Testis (tissue), 2 donors: ENCODE measurements at regions not wholly inside any gene's neighbourhood (a gene's known extent, or its start where the extent isn't known, plus 50 kb on each side); places are given as distances from the start of the nearest gene placed in this dataset.

Experiments
- DNase-seq: peaks from one replicate; pipeline ENCODE4 v3.0.0-alpha.2; 2019
- H3K27ac ChIP-seq, 2 donors: fragments of 200-600 bp; sonication (generic); one replicate each; pipeline ENCODE4 v1.5.1; 2019
- H3K27me3 ChIP-seq: fragments of 200-600 bp; sonication (generic); one replicate; pipeline ENCODE4 v1.5.1; 2019
- H3K36me3 ChIP-seq: fragments of 200-600 bp; sonication (generic); one replicate; pipeline ENCODE4 v1.5.1; 2017; ENCODE audit warnings: low read depth; ENCODE audit errors: missing control alignments
- H3K4me1 ChIP-seq: fragments of 200-600 bp; sonication (generic); one replicate; pipeline ENCODE4 v1.5.1; 2019
- H3K4me3 ChIP-seq, 2 donors: fragments of 200-600 bp; sonication (generic); one replicate each; pipeline ENCODE4 v1.5.1; 2017 to 2019
- H3K9me3 ChIP-seq: fragments of 200-600 bp; sonication (generic); one replicate; pipeline ENCODE4 v1.5.1; 2017
- POLR2A ChIP-seq: fragments of 450-650 bp; IDR thresholded peaks from one replicate; pipeline ENCODE4 v1.6.1; 2017; ENCODE audit warnings: antibody characterized with exemption, mild to moderate bottlenecking, moderate library complexity
- WGBS, 2 donors: methylation state at CpG; one replicate each; pipeline ENCODE4 v1.1.5; 2018; 5-methylcytosine and 5-hydroxymethylcytosine counted together
- intact Hi-C: fragments of 100-400 bp; cut with DNase I; formaldehyde crosslinking; loops from one replicate; pipeline ENCODE4 v1.15.1; 2023; ENCODE audit warnings: low total_unique reads
- TF ChIP-seq, protein P1 (sequence below), 3 experiments: fragments of 450-650 bp in 2 of 3; fragments of 200-600 bp in 1 of 3; sonication (generic) in 1 of 3; IDR thresholded peaks; one replicate each; pipeline ENCODE4 v1.5.1; 2016 to 2019; ENCODE audit warnings: antibody characterized with exemption in 3 of 3, mild to moderate bottlenecking in 2 of 3, moderate library complexity in 1 of 3

- no peaks in the 10 kb centered on the region for H3K27me3 ChIP-seq
- no peaks in the 10 kb centered on the region for H3K36me3 ChIP-seq
- no peak for TF ChIP-seq POLR2A
- TF ChIP-seq, protein P1, sequence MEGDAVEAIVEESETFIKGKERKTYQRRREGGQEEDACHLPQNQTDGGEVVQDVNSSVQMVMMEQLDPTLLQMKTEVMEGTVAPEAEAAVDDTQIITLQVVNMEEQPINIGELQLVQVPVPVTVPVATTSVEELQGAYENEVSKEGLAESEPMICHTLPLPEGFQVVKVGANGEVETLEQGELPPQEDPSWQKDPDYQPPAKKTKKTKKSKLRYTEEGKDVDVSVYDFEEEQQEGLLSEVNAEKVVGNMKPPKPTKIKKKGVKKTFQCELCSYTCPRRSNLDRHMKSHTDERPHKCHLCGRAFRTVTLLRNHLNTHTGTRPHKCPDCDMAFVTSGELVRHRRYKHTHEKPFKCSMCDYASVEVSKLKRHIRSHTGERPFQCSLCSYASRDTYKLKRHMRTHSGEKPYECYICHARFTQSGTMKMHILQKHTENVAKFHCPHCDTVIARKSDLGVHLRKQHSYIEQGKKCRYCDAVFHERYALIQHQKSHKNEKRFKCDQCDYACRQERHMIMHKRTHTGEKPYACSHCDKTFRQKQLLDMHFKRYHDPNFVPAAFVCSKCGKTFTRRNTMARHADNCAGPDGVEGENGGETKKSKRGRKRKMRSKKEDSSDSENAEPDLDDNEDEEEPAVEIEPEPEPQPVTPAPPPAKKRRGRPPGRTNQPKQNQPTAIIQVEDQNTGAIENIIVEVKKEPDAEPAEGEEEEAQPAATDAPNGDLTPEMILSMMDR (IDR thresholded peaks at IDR 0.05), result no peak
- H3K4me1 ChIP-seq, result no peaks in the 10 kb centered on the region
- intact Hi-C loops, result no loop called here
- H3K9me3 ChIP-seq, result no peaks in the 10 kb centered on the region
- 84 to 92% methylated on average over 6 of the region's 6 CpGs for WGBS, 2 donors
- H3K27ac ChIP-seq, result no peak overlapping the region
- H3K4me3 ChIP-seq, result no peak overlapping the region
- DNase-seq, result no peak
Measured at GRCh38 chr13:106744516-106744915, 176.6 kb upstream of the ARGLU1 start.

DNA sequence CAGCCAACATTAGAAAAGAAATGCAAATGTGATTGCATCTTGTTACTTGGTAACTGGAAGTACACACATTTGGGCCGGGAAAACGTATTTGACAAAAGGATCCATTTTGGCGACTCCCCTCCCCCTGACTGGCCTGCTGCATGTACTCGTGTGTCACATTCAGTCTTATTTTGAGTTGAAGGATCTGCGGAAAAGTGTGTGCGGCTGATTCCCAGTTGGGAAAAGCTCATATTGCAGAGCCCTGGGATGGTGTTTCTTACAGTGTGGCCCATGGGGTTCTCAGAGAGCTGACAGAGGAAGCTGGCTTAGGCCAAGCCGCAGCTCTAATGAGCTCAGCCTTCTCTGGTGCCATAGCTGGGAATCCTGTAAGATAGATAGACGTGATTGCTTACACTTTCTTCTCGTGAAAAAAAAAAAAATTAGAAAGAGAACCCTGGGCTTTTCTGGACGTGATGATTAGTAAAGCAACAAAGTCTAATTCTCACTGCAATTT lies 170.3 kb upstream of the ARGLU1 start:
- Histone ChIP-seq H3K9me3 (no peaks in the 10 kb centered on the region), H3K27me3 (no peaks in the 10 kb centered on the region), H3K36me3 (no peaks in the 10 kb centered on the region), H3K4me1 (no peaks in the 10 kb centered on the region), H3K4me3 (no peak overlapping the region), H3K27ac (no peak overlapping the region)
- 41 to 59% methylated on average over 10 of the region's 10 CpGs for WGBS, 2 donors
- intact Hi-C loops, result no loop called here
- DNase-seq, result no peak
- TF ChIP-seq, protein P1 (IDR thresholded peaks at IDR 0.05), result no peak
- no peak for TF ChIP-seq POLR2A

GRCh38 chr13:106736941-106737340 lies 169.0 kb upstream of the ARGLU1 start:
- Histone ChIP-seq H3K27ac (no peak overlapping the region), H3K4me1 (no peaks in the 10 kb centered on the region), H3K36me3 (no peaks in the 10 kb centered on the region), H3K4me3 (peak overlapping the region in 1 of 2 donors; percentile 27), H3K9me3 (no peaks in the 10 kb centered on the region), H3K27me3 (no peaks in the 10 kb centered on the region)
- TF ChIP-seq POLR2A, result no peak
- TF ChIP-seq, protein P1 (IDR thresholded peaks at IDR 0.05), result no peak
- DNase-seq, result peak; percentile 18
- intact Hi-C loops, result no loop called here
- WGBS, 2 donors, result 49 to 72% methylated on average over 12 of the region's 12 CpGs

- intact Hi-C loops, result no loop called here
- H3K4me1 ChIP-seq, result no peaks in the 10 kb centered on the region
- H3K9me3 ChIP-seq, result no peaks in the 10 kb centered on the region
- H3K27ac ChIP-seq, result no peak overlapping the region
- 78 to 81% methylated on average over 6 of the region's 6 CpGs for WGBS, 2 donors
- no peak for DNase-seq
- no peaks in the 10 kb centered on the region for H3K27me3 ChIP-seq
- TF ChIP-seq, protein P1 (IDR thresholded peaks at IDR 0.05), result no peak
- TF ChIP-seq POLR2A, result no peak
- H3K4me3 ChIP-seq, result no peak overlapping the region
- H3K36me3 ChIP-seq, result no peaks in the 10 kb centered on the region
Measured at GRCh38 chr13:106734198-106734597, 166.3 kb upstream of the ARGLU1 start.

DNA sequence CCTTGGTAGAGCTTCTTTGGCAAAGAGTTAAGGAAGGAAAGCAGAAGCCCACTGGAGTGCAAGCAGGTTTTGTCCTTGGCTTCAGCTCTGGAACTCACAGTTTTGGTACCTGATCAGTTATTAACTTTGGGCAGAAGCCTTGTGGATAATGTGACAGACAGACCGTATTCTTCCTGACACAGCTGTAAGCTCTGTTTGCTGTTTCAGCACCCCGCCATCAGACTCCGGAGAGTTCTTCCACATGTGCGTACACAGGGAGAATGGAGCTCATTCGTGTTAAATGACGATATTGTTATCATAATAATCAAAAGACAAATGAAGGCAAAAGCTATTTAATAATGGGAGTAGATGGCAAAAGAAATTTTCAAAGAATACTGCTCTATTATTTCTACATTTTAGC lies 155.1 kb upstream of the ARGLU1 start:
- H3K36me3 ChIP-seq, result no peaks in the 10 kb centered on the region
- TF ChIP-seq, protein P1 (IDR thresholded peaks at IDR 0.05), result no peak
- TF ChIP-seq POLR2A, result no peak
- no peaks in the 10 kb centered on the region for H3K4me1 ChIP-seq
- intact Hi-C loops, result no loop called here
- H3K27me3 ChIP-seq, result no peaks in the 10 kb centered on the region
- DNase-seq, result no peak
- H3K9me3 ChIP-seq, result no peaks in the 10 kb centered on the region
- no peak overlapping the region for H3K4me3 ChIP-seq
- H3K27ac ChIP-seq, result no peak overlapping the region
- WGBS, 2 donors, result 94 to 99% methylated on average over 6 of the region's 6 CpGs
